Putamen (tissue), 1 donor: ENCODE measurements at regions not wholly inside any gene's neighbourhood (a gene's known extent, or its start where the extent isn't known, plus 50 kb on each side); places are given as distances from the start of the nearest gene placed in this dataset.

Experiments
- DNase-seq: peaks from one replicate; pipeline ENCODE4 v3.0.0-alpha.2; 2016; ENCODE audit warnings: low spot score

DNA sequence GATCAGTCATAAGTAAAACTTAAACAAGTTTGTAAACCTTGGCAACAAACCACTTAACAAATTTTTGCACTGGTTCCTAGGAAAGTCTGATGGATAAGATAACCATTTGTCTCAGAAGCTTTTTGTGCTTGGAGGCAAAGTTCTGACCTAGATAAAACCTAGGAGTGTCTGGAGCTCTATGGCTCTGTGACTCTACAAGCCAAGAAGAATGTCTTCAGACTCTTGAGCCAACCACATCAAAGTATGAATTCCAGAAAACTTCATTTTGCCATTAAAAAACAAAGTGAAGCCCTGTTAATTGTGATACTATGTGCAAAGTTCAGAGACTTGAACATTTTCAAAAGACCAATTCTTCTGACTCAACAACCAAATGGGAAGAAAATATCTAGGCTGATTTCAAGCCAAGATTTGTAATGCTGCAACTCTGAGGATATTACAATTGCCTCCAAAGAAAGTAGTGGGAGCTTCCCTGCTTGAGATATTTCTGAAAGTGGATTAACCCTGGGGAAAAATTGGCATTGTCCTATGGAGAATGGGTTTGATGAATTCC is 158.1 kb upstream of the FOXQ1 start:
- no peak for DNase-seq

- DNase-seq, result no peak
Measured at GRCh38 chr6:1146500-1146899, 165.4 kb upstream of the FOXQ1 start.

- DNase-seq, result no peak
Measured at GRCh38 chr6:1145768-1146218, 166.1 kb upstream of the FOXQ1 start.

DNA sequence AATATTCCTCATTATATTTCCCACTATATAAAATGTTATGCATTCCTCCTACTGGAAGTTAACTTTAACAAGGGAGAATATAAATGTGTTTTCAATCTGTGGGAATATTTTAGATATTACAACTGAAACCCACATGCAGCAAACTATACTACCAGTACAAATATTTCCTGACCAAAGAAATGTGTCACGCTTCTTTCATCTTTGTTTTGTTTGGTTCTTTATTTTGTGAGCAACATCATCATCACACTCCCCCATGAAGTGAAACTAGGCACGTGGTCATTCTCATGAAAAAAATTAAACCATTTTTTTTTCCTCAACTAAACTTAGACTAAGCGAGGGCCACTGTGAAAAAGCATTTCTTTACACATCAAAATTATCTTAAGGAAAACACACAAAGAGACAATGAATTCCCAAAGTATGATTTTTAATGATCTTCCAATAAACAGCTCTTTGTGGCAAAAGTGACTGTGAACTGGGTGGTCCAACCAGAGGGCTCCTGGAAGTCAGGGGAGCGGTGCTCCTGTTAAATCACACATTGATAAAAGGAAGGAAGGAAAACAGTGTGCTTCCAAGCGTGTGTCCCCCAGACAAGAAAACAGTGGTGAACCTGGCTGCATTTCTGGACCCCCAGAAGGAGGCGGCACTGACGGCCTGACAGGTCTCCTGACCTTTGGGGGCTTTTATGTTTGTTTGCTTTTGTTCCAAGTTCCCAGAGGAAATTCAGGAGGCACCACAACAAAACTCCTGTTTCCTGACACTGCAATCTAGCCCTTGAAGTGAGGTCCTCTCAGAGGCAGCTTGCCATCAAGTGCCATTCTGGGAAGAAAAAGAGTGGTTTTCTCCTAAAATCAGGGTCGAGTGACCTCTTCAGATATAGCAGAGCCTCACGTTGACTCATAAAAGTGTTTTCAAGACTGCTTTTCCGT is 166.8 kb upstream of the FOXQ1 start:
- DNase-seq, result no peak

- DNase-seq, result no peak
Measured at GRCh38 chr6:1143655-1144054, 168.2 kb upstream of the FOXQ1 start.

DNA sequence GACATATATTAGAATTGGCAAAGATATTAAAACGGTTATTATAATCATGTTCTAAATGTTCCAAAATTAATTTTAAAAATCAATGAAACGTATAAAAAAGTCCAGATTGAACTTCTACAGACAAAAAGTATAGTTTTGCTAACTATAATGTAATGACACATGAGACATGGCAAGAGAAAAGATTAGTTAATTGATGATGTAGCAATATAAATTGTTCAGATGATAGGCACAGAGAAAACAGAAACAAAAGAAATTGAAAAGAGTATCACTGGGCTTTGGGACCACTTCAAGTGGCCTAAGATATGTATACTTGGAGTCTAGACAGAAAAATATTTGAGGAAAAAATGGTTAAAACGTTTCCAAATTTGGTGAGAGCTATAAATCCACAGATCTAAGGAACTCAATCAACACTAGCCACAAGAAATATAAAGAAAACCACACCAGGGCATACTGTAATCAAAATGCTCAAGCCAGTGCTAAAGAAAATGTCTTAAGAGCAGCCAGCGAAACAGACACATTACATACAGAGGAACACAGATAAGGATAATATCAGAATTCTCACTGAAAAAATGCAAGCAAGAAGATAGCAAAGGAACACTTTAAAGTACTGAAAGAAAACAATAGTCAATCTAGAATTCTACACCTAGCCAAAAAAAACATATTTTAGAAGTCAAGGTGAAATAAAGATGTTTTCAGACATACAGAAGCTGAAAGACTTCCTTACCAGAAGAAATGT is 172.6 kb upstream of the FOXQ1 start:
- DNase-seq, result no peak

DNA sequence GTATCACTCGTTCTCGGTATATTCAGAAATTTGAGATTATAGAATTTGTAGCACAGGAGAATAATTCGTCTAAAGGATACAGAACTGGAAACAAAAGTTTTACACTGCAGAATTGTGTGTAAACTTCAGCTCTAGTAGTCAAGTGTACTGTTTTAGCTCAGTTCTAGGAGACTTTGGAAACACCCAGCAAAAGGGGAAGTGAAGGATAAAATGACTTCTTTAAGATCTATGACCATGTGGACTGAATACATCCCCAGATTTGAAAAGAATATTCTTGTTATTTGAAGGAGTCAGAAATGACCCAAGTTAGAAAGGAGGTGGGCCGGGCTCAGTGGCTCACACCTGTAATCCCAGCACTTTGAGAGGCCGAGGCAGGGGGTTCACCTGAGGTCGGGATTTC is 174.0 kb upstream of the FOXQ1 start:
- no peak for DNase-seq

- DNase-seq, result no peak
Measured at GRCh38 chr6:1136827-1137226, 175.1 kb upstream of the FOXQ1 start.

DNA sequence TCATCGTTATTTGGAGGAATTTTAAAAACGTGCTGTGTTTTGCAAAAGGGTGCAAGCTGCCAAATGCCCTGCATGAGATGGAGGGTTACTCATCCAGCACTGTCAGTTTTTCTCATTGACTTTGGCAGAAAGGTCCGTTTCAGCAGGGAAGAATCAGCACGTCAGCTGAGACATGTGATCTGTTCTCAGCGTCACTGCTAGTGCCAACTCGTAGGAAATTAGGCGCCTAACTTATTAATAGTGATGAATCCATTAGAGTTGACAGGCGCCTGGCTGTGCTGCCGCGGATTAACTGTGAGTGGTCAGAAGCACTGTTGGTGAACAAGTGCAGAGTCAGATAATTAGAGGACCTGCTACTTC is 175.5 kb upstream of the FOXQ1 start:
- peak; percentile 54 for DNase-seq

- DNase-seq, result peak; percentile 9
Measured at GRCh38 chr6:1135726-1136414, 176.0 kb upstream of the FOXQ1 start.

GRCh38 chr6:1131285-1132079 is 180.4 kb upstream of the FOXQ1 start:
- no peak for DNase-seq

GRCh38 chr6:1130709-1131108 is 181.2 kb upstream of the FOXQ1 start:
- DNase-seq, result no peak

DNA sequence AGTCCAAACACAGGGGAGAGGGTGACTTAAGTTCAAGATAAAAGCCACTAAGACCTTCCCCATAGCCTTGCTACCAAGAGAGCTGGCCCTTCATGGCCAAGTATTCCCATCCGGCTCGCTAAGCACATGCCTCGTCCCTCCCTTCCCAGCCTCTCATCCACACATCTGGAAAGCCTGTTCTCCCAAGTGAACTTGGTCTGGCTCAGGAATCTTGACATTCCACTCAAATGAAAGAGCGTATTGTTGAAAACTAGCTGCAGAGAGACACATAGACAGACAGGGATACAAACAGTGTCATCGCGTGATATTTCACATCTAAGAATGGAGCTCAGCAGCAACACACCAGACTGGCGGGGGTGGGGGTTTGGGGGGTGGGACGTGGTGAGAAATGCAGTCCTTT is 182.8 kb upstream of the FOXQ1 start:
- no peak for DNase-seq

DNA sequence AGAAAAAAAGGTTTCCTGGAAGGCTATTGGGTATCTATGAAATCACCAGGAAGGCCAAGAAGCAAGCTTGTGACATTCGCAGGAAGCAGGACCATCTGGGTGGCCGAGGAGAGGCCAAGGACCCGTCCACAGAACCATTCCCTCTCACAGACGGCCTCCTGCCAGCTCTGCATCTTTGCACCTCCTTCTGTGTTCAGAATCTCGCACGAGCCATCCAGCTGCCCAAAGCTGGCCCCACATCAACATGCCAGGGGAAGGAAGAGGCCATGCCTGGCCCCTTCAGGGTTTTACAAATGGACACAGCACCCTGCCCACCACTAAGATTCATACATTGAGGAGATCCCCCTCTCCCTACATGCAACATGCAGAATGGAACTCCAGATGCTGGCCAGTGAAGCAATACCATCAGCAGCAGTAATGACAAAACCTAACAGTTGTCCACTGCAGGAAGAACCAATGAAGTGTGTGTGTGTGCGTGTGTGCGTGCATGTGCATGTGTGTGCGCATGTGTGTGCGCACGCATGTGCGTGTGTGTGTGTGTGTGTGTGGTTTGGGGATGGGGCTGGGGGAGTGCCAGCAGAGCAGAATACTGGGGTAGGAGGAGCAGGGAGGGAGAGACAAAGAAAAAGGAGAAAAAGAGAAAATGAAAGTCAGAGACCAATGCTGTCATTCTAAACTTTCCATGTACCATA is 184.2 kb upstream of the FOXQ1 start:
- no peak for DNase-seq

DNA sequence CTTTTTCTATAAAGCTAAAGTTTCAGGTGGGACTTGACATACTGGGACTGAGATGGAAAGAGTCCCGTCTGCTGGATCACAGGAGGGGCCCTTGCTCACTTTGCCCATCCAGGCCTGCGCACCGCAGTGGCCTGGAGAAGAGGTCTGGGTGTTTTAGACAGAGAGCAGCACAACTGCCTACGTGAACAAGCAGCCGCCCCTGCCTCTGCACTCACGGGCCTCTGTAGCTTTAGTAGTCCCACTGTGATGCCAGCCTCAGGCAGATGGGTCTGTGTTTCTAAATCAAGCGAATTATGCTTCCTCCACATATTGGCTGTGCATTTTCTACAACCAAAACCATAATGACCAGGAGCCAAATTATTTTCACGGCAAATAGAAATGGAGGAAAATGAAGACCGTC is 184.8 kb upstream of the FOXQ1 start:
- DNase-seq, result no peak

GRCh38 chr6:1126036-1126435 is 185.9 kb upstream of the FOXQ1 start:
- peak; percentile 43 for DNase-seq

DNA sequence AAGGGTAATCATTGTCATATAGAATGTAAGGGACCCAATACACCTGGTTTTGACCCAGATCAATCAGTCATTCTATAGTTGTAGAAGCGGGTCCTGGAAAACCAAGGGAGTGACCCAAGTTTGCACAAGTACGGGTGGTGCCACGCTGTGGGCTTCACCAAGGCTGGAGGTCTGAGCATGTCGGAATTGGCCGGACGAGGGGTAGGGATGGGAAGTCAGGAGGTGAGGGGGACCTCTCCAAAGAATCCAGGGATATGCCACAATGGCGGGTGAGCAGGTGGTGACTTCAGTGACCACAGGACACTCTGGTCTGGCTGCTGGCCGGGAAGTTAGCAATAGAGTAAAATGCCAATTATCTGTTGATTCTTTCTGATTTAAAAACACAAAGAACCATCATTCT is 186.6 kb upstream of the FOXQ1 start:
- no peak for DNase-seq

DNA sequence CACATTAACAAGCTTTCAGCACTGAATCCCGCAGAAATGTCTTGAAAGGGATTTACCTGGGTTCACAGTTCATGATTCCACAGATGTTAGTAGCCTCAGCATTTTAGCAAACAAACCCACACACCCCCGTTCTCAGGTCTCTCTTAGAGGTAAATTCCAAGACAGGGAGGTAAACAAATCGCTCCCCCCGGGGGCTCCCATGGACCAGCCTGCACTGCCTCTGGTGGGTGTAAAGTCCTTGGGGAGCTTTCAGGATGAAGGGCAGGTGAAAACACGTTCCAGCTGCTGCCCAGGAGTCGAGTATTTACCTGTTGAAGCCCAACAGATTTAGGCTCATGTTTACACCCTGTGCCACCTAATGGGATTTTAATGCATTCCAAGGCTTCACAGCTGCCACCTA is 187.0 kb upstream of the FOXQ1 start:
- no peak for DNase-seq

DNA sequence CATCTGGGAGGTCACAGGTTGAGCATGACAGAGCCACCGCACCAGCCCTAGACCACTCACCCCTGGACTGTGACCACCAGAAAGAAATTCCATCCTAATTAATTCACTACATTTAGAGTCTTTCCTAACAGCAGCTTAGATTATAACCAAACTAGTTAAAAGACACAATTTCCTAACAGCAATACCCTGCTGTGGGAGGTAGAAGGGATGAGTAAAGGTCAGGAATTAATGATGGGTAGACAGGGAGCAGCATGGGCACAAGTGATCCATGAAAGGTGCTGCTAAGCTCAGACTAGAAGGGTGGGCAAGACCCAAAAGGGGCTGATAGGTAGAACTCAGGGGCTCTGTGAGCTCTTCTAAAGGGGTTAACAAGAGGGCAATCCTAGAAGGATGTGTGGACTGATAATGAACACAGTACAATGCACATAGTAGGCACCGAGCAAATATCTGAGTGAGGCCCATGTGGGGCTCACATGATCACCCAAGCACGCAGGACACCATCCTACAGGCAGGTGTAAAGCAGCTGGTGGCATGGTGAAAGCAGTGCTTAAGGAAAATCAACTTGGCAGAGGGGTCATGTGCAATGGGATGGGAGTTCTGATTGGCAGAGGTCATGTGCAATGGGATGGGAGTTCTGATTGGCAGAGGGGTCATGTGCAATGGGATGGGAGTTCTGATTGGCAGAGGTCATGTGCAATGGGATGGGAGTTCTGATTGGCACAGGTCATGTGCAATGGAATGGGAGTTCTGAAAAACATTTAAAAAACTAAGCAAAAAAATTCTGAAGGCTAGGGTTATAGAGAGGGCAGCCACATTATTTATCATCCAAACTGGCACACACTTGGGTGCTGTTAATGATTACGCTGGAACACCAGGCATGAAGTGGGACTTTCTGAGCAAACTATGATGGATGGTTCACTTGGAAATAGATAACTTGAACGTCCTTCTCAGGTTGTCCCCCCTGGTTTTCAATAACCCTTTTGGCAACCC is 188.2 kb upstream of the FOXQ1 start:
- DNase-seq, result no peak

GRCh38 chr6:1122083-1122482 is 189.8 kb upstream of the FOXQ1 start:
- DNase-seq, result no peak
